ENCODE measurements at regions not wholly inside any gene's neighbourhood (a gene's known extent, or its start where the extent isn't known, plus 50 kb on each side); places are given as distances from the start of the nearest gene placed in this dataset.
A peak's percentile ranks its signal among the peaks of the same experiment; 100 is the strongest.
"Not testable (repeated sequence)": the region's sequence is repeated elsewhere in the genome, so short reads cannot be mapped to it uniquely, and the experiment has no call there.

- no peak overlapping the region for H3K4me3 ChIP-seq (ENCODE audit: low read depth in 1 of 3, low read length in 3 of 3)
- DNase-seq (no peak), FAIRE-seq (no peak)
- WGBS, 3 donors, result 17 to 45% (median 18%) methylated on average over 1 of the region's 1 CpG
- H3K27me3 ChIP-seq (ENCODE audit: control insufficient read depth in 3 of 3, insufficient read depth in 3 of 3, low read length in 3 of 3), result no peaks in the 10 kb centered on the region
- no peaks in the 10 kb centered on the region for H3K9me3 ChIP-seq (ENCODE audit: control insufficient read depth in 2 of 2, insufficient read depth in 1 of 2, low read depth in 1 of 2, low read length in 1 of 2)
- H3K4me1 ChIP-seq (ENCODE audit: control insufficient read depth in 3 of 3, insufficient read depth in 2 of 3, low read depth in 1 of 3, low read length in 2 of 3), result no peaks in the 10 kb centered on the region
- no peak overlapping the region for H3K27ac ChIP-seq (ENCODE audit: low read depth in 1 of 3, low read length in 2 of 3)
- H3K36me3 ChIP-seq (ENCODE audit: control insufficient read depth in 3 of 3, insufficient read depth in 2 of 3, low read depth in 1 of 3, low read length in 3 of 3), result no peaks in the 10 kb centered on the region
These were observed 606.5 kb downstream of the MAGEB5 start for GRCh38 chrX:26822448-26822847.

- H3K4me1 ChIP-seq (ENCODE audit: control insufficient read depth in 3 of 3, insufficient read depth in 2 of 3, low read depth in 1 of 3, low read length in 2 of 3), result no peaks in the 10 kb centered on the region
- no peak overlapping the region for H3K27ac ChIP-seq (ENCODE audit: low read depth in 1 of 3, low read length in 2 of 3)
- no peaks in the 10 kb centered on the region for H3K9me3 ChIP-seq (ENCODE audit: control insufficient read depth in 2 of 2, insufficient read depth in 1 of 2, low read depth in 1 of 2, low read length in 1 of 2)
- no peaks in the 10 kb centered on the region for H3K36me3 ChIP-seq (ENCODE audit: control insufficient read depth in 3 of 3, insufficient read depth in 2 of 3, low read depth in 1 of 3, low read length in 3 of 3)
- no peaks in the 10 kb centered on the region for H3K27me3 ChIP-seq (ENCODE audit: control insufficient read depth in 3 of 3, insufficient read depth in 3 of 3, low read length in 3 of 3)
- DNase-seq (no peak), FAIRE-seq (no peak)
- H3K4me3 ChIP-seq (ENCODE audit: low read depth in 1 of 3, low read length in 3 of 3), result no peak overlapping the region
These were observed 573.8 kb downstream of the MAGEB5 start for GRCh38 chrX:26789751-26790150.

GRCh38 chrX:26788402-26788998, 572.5 kb downstream of the MAGEB5 start:
- 53 to 96% (median 68%) methylated on average over 1 of the region's 1 CpG for WGBS, 3 donors
- H3K4me1 ChIP-seq (ENCODE audit: control insufficient read depth in 3 of 3, insufficient read depth in 2 of 3, low read depth in 1 of 3, low read length in 2 of 3), result no peaks in the 10 kb centered on the region
- H3K27me3 ChIP-seq (ENCODE audit: control insufficient read depth in 3 of 3, insufficient read depth in 3 of 3, low read length in 3 of 3), result no peaks in the 10 kb centered on the region
- FAIRE-seq, result no peak
- H3K27ac ChIP-seq (ENCODE audit: low read depth in 1 of 3, low read length in 2 of 3), result no peak overlapping the region
- H3K36me3 ChIP-seq (ENCODE audit: control insufficient read depth in 3 of 3, insufficient read depth in 2 of 3, low read depth in 1 of 3, low read length in 3 of 3), result no peaks in the 10 kb centered on the region
- H3K4me3 ChIP-seq (ENCODE audit: low read depth in 1 of 3, low read length in 3 of 3), result no peak overlapping the region
- DNase-seq, result no peak
- H3K9me3 ChIP-seq (ENCODE audit: control insufficient read depth in 2 of 2, insufficient read depth in 1 of 2, low read depth in 1 of 2, low read length in 1 of 2), result no peaks in the 10 kb centered on the region

- 57 to 70% (median 68%) methylated on average over 10 of the region's 10 CpGs for WGBS, 3 donors
- no peak overlapping the region for H3K27ac ChIP-seq (ENCODE audit: low read depth in 1 of 3, low read length in 2 of 3)
- H3K36me3 ChIP-seq (ENCODE audit: control insufficient read depth in 3 of 3, insufficient read depth in 2 of 3, low read depth in 1 of 3, low read length in 3 of 3), result no peaks in the 10 kb centered on the region
- H3K9me3 ChIP-seq (ENCODE audit: control insufficient read depth in 2 of 2, insufficient read depth in 1 of 2, low read depth in 1 of 2, low read length in 1 of 2), result no peaks in the 10 kb centered on the region
- H3K27me3 ChIP-seq (ENCODE audit: control insufficient read depth in 3 of 3, insufficient read depth in 3 of 3, low read length in 3 of 3), result no peaks in the 10 kb centered on the region
- DNase-seq (peak in 1 of 2 donors; percentile 5), FAIRE-seq (no peak)
- H3K4me1 ChIP-seq (ENCODE audit: control insufficient read depth in 3 of 3, insufficient read depth in 2 of 3, low read depth in 1 of 3, low read length in 2 of 3), result no peaks in the 10 kb centered on the region
- no peak overlapping the region for H3K4me3 ChIP-seq (ENCODE audit: low read depth in 1 of 3, low read length in 3 of 3)
These were observed 567.7 kb downstream of the MAGEB5 start for GRCh38 chrX:26783512-26784225.

- Histone ChIP-seq H3K27me3 (ENCODE audit: control insufficient read depth in 3 of 3, insufficient read depth in 3 of 3, low read length in 3 of 3) (no peaks in the 10 kb centered on the region), H3K27ac (ENCODE audit: low read depth in 1 of 3, low read length in 2 of 3) (no peak overlapping the region), H3K4me1 (ENCODE audit: control insufficient read depth in 3 of 3, insufficient read depth in 2 of 3, low read depth in 1 of 3, low read length in 2 of 3) (no peaks in the 10 kb centered on the region), H3K9me3 (ENCODE audit: control insufficient read depth in 2 of 2, insufficient read depth in 1 of 2, low read depth in 1 of 2, low read length in 1 of 2) (peaks cover 1 to 2% of the 10 kb centered on the region in 2 donors), H3K36me3 (ENCODE audit: control insufficient read depth in 3 of 3, insufficient read depth in 2 of 3, low read depth in 1 of 3, low read length in 3 of 3) (no peaks in the 10 kb centered on the region), H3K4me3 (ENCODE audit: low read depth in 1 of 3, low read length in 3 of 3) (no peak overlapping the region)
- 60 to 79% (median 62%) methylated on average over 3 of the region's 3 CpGs for WGBS, 3 donors
- DNase-seq (no peak), FAIRE-seq (no peak)
These were observed 562.4 kb downstream of the MAGEB5 start for GRCh38 chrX:26778320-26778888.

- WGBS, 3 donors, result 77 to 90% (median 79%) methylated on average over 2 of the region's 2 CpGs
- H3K4me1 ChIP-seq (ENCODE audit: control insufficient read depth in 3 of 3, insufficient read depth in 2 of 3, low read depth in 1 of 3, low read length in 2 of 3), result no peaks in the 10 kb centered on the region
- H3K4me3 ChIP-seq (ENCODE audit: low read depth in 1 of 3, low read length in 3 of 3), result no peak overlapping the region
- no peaks in the 10 kb centered on the region for H3K36me3 ChIP-seq (ENCODE audit: control insufficient read depth in 3 of 3, insufficient read depth in 2 of 3, low read depth in 1 of 3, low read length in 3 of 3)
- no peak overlapping the region for H3K27ac ChIP-seq (ENCODE audit: low read depth in 1 of 3, low read length in 2 of 3)
- no peak for DNase-seq
- FAIRE-seq, result no peak
- no peaks in the 10 kb centered on the region for H3K27me3 ChIP-seq (ENCODE audit: control insufficient read depth in 3 of 3, insufficient read depth in 3 of 3, low read length in 3 of 3)
- no peaks in the 10 kb centered on the region for H3K9me3 ChIP-seq (ENCODE audit: control insufficient read depth in 2 of 2, insufficient read depth in 1 of 2, low read depth in 1 of 2, low read length in 1 of 2)
These were observed 546.3 kb downstream of the MAGEB5 start for GRCh38 chrX:26762253-26762652.

GRCh38 chrX:26755760-26756159, 539.8 kb downstream of the MAGEB5 start:
- not testable (repeated sequence) for H3K27me3 ChIP-seq (ENCODE audit: control insufficient read depth in 3 of 3, insufficient read depth in 3 of 3, low read length in 3 of 3); FAIRE-seq; H3K4me3 ChIP-seq (ENCODE audit: low read depth in 1 of 3, low read length in 3 of 3); DNase-seq; H3K4me1 ChIP-seq (ENCODE audit: control insufficient read depth in 3 of 3, insufficient read depth in 2 of 3, low read depth in 1 of 3, low read length in 2 of 3); H3K36me3 ChIP-seq (ENCODE audit: control insufficient read depth in 3 of 3, insufficient read depth in 2 of 3, low read depth in 1 of 3, low read length in 3 of 3); H3K9me3 ChIP-seq (ENCODE audit: control insufficient read depth in 2 of 2, insufficient read depth in 1 of 2, low read depth in 1 of 2, low read length in 1 of 2); H3K27ac ChIP-seq (ENCODE audit: low read depth in 1 of 3, low read length in 2 of 3)
- WGBS, 3 donors, result 76 to 80% (median 76%) methylated on average over 12 to 13 of the region's 13 CpGs

GRCh38 chrX:26747877-26748276, 531.9 kb downstream of the MAGEB5 start:
- no peak overlapping the region for H3K27ac ChIP-seq (ENCODE audit: low read depth in 1 of 3, low read length in 2 of 3)
- H3K4me3 ChIP-seq (ENCODE audit: low read depth in 1 of 3, low read length in 3 of 3), result no peak overlapping the region
- no peaks in the 10 kb centered on the region for H3K9me3 ChIP-seq (ENCODE audit: control insufficient read depth in 2 of 2, insufficient read depth in 1 of 2, low read depth in 1 of 2, low read length in 1 of 2)
- DNase-seq (no peak), FAIRE-seq (no peak)
- no peaks in the 10 kb centered on the region for H3K4me1 ChIP-seq (ENCODE audit: control insufficient read depth in 3 of 3, insufficient read depth in 2 of 3, low read depth in 1 of 3, low read length in 2 of 3)
- H3K36me3 ChIP-seq (ENCODE audit: control insufficient read depth in 3 of 3, insufficient read depth in 2 of 3, low read depth in 1 of 3, low read length in 3 of 3), result no peaks in the 10 kb centered on the region
- no peaks in the 10 kb centered on the region for H3K27me3 ChIP-seq (ENCODE audit: control insufficient read depth in 3 of 3, insufficient read depth in 3 of 3, low read length in 3 of 3)
- 81 to 85% (median 82%) methylated on average over 12 of the region's 12 CpGs for WGBS, 3 donors
